GM12892 (cell line): ENCODE measurements at regions not wholly inside any gene's neighbourhood (a gene's known extent, or its start where the extent isn't known, plus 50 kb on each side); places are given as distances from the start of the nearest gene placed in this dataset.

Experiments
- POLR2A ChIP-seq: IDR thresholded peaks from 2 replicates; pipeline ENCODE4 v1.6.1; 2011; ENCODE audit warnings: low read depth, low read length, control low read depth
- POLR2AphosphoS5 ChIP-seq: IDR thresholded peaks from 2 replicates; pipeline ENCODE4 v1.6.1; 2011; ENCODE audit warnings: low read depth, low read length, control low read depth

GRCh38 chr4:105061136-105061696, 85.5 kb upstream of the TET2 start:
- TF ChIP-seq POLR2AphosphoS5 = no peak
- no peak for TF ChIP-seq POLR2A
